ENCODE measurements at regions not wholly inside any gene's neighbourhood (a gene's known extent, or its start where the extent isn't known, plus 50 kb on each side); places are given as distances from the start of the nearest gene placed in this dataset.

GRCh38 chr6:112936079-112936472 is 588.9 kb downstream of the RFPL4B start:
- H3F3A ChIP-seq (replicated peaks; ENCODE audit: low read depth) = no peaks in the 10 kb centered on the region
- Mint-ChIP-seq H3K9me3 (no peaks in the 10 kb centered on the region), H3K27me3 (ENCODE audit: insufficient read depth, low read depth, poor library complexity) (no peaks in the 10 kb centered on the region), H3K27ac (no peak overlapping the region), H3K36me3 (ENCODE audit: low read depth) (no peaks in the 10 kb centered on the region), H3K4me3 (no peak overlapping the region), H3K4me1 (no peaks in the 10 kb centered on the region)
- no peaks in the 10 kb centered on the region for H3K79me2 ChIP-seq (replicated peaks; ENCODE audit: insufficient read depth)
- no peak overlapping the region for H3K27ac ChIP-seq (ENCODE audit: low read depth)
- H3K4me3 ChIP-seq = no peak overlapping the region
- no peaks in the 10 kb centered on the region for H4K20me1 ChIP-seq (replicated peaks; ENCODE audit: insufficient read depth)
- H3K4me1 ChIP-seq (ENCODE audit: insufficient read depth) = peaks cover 9% of the 10 kb centered on the region
- H3K9me2 ChIP-seq (ENCODE audit: insufficient read depth) = no peaks in the 10 kb centered on the region
- no peak for DNase-seq (ENCODE audit: low spot score)
- 0 out of 2 replicates have a peak overlapping the region, but pooled peaks have one; percentile 35 for H2AFZ ChIP-seq
- no peak overlapping the region for H3K4me2 ChIP-seq
- no peak for TF ChIP-seq ZNF462 (CRISPR knock-in tag; IDR thresholded peaks at IDR 0.05)
- TF ChIP-seq, protein P1, sequence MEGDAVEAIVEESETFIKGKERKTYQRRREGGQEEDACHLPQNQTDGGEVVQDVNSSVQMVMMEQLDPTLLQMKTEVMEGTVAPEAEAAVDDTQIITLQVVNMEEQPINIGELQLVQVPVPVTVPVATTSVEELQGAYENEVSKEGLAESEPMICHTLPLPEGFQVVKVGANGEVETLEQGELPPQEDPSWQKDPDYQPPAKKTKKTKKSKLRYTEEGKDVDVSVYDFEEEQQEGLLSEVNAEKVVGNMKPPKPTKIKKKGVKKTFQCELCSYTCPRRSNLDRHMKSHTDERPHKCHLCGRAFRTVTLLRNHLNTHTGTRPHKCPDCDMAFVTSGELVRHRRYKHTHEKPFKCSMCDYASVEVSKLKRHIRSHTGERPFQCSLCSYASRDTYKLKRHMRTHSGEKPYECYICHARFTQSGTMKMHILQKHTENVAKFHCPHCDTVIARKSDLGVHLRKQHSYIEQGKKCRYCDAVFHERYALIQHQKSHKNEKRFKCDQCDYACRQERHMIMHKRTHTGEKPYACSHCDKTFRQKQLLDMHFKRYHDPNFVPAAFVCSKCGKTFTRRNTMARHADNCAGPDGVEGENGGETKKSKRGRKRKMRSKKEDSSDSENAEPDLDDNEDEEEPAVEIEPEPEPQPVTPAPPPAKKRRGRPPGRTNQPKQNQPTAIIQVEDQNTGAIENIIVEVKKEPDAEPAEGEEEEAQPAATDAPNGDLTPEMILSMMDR (conservative IDR thresholded peaks at IDR 0.05; ENCODE audit: low read depth in 2 of 2) = no peak
- TF ChIP-seq EZH2 (IDR thresholded peaks at IDR 0.05; ENCODE audit: low read depth, unreplicated experiment) = no peak
- no peak for TF ChIP-seq JUNB (IDR thresholded peaks at IDR 0.05; ENCODE audit: unreplicated experiment)
- no peak for TF ChIP-seq EZH2phosphoT487 (IDR thresholded peaks at IDR 0.05; ENCODE audit: unreplicated experiment)
- no peak for TF ChIP-seq NANOG (IDR thresholded peaks at IDR 0.05; ENCODE audit: borderline replicate concordance)
- no peak for TF ChIP-seq POLR2AphosphoS5 (IDR thresholded peaks at IDR 0.05; ENCODE audit: low read depth)
- no peak for TF ChIP-seq STAT1 (IDR thresholded peaks at IDR 0.05; ENCODE audit: unreplicated experiment)
- no peak for TF ChIP-seq ZNF114 (CRISPR knock-in tag; IDR thresholded peaks at IDR 0.05)
- TF ChIP-seq, protein P2, sequence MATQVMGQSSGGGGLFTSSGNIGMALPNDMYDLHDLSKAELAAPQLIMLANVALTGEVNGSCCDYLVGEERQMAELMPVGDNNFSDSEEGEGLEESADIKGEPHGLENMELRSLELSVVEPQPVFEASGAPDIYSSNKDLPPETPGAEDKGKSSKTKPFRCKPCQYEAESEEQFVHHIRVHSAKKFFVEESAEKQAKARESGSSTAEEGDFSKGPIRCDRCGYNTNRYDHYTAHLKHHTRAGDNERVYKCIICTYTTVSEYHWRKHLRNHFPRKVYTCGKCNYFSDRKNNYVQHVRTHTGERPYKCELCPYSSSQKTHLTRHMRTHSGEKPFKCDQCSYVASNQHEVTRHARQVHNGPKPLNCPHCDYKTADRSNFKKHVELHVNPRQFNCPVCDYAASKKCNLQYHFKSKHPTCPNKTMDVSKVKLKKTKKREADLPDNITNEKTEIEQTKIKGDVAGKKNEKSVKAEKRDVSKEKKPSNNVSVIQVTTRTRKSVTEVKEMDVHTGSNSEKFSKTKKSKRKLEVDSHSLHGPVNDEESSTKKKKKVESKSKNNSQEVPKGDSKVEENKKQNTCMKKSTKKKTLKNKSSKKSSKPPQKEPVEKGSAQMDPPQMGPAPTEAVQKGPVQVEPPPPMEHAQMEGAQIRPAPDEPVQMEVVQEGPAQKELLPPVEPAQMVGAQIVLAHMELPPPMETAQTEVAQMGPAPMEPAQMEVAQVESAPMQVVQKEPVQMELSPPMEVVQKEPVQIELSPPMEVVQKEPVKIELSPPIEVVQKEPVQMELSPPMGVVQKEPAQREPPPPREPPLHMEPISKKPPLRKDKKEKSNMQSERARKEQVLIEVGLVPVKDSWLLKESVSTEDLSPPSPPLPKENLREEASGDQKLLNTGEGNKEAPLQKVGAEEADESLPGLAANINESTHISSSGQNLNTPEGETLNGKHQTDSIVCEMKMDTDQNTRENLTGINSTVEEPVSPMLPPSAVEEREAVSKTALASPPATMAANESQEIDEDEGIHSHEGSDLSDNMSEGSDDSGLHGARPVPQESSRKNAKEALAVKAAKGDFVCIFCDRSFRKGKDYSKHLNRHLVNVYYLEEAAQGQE (IDR thresholded peaks at IDR 0.05; ENCODE audit: unreplicated experiment) = no peak
- TF ChIP-seq ZNF331 (CRISPR knock-in tag; IDR thresholded peaks at IDR 0.05; ENCODE audit: low read depth) = no peak
- TF ChIP-seq CREB1 (CRISPR knock-in tag; IDR thresholded peaks at IDR 0.05; ENCODE audit: low read depth) = no peak
- TF ChIP-seq, protein P3, sequence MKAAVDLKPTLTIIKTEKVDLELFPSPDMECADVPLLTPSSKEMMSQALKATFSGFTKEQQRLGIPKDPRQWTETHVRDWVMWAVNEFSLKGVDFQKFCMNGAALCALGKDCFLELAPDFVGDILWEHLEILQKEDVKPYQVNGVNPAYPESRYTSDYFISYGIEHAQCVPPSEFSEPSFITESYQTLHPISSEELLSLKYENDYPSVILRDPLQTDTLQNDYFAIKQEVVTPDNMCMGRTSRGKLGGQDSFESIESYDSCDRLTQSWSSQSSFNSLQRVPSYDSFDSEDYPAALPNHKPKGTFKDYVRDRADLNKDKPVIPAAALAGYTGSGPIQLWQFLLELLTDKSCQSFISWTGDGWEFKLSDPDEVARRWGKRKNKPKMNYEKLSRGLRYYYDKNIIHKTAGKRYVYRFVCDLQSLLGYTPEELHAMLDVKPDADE (IDR thresholded peaks at IDR 0.05) = no peak
- ATAC-seq = no peak
- H3K36me3 ChIP-seq (ENCODE audit: insufficient read depth) = no peaks in the 10 kb centered on the region
- no peaks in the 10 kb centered on the region for H3K27me3 ChIP-seq (ENCODE audit: insufficient read depth)
